ENCODE measurements at regions not wholly inside any gene's neighbourhood (a gene's known extent, or its start where the extent isn't known, plus 50 kb on each side); places are given as distances from the start of the nearest gene placed in this dataset.

DNA sequence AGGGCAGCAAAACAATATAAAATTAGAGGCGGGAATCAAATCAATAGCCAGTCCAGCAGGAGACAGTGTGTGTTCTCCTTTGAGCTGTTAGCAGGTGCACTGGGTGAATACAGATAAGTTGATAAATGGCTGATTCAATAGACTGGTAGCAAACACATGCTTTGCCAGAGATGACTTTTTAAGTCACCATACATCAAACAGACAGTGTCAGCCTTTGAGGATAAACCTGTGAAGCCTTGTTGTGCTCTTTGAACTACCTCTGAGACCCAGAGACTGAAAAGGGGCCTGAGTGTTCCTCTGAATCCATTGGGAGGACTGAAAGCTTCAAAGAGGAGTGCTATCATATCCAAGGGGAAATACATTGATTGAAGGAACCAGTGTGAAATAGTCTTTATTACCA is 301.9 kb downstream of the RASEF start (continued):
- TF ChIP-seq ELF1 (IDR thresholded peaks at IDR 0.05; ENCODE audit: borderline replicate concordance, low read depth) = no peak
- TF ChIP-seq, protein P1, sequence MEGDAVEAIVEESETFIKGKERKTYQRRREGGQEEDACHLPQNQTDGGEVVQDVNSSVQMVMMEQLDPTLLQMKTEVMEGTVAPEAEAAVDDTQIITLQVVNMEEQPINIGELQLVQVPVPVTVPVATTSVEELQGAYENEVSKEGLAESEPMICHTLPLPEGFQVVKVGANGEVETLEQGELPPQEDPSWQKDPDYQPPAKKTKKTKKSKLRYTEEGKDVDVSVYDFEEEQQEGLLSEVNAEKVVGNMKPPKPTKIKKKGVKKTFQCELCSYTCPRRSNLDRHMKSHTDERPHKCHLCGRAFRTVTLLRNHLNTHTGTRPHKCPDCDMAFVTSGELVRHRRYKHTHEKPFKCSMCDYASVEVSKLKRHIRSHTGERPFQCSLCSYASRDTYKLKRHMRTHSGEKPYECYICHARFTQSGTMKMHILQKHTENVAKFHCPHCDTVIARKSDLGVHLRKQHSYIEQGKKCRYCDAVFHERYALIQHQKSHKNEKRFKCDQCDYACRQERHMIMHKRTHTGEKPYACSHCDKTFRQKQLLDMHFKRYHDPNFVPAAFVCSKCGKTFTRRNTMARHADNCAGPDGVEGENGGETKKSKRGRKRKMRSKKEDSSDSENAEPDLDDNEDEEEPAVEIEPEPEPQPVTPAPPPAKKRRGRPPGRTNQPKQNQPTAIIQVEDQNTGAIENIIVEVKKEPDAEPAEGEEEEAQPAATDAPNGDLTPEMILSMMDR (IDR thresholded peaks at IDR 0.05 in 2 of 3, conservative IDR thresholded peaks at IDR 0.05 in 1 of 3; ENCODE audit: borderline replicate concordance in 1 of 3, insufficient read depth in 1 of 3, low read depth in 2 of 3, low read length in 2 of 3) = no peak

DNA sequence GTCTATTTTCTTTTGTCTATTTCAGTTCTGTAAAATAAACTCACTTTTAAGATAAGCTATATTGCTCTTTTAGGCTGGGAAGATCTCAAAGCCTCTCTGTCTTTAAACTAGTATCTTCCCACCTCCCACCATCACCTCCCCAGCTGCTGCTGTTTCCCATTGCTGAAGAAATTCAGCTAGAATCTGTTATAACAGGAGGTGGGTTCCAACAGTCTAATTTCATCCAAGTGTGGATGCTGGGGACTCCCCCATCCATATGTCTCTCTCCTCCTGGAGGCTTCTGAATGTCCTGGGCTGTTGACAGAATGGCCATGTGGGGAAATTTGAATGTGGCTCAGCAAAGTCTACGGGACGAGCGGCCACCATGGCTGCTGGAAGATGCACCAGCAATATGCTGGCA is 301.0 kb downstream of the RASEF start:
- no peak for ATAC-seq
- Histone ChIP-seq H3K27me3 (ENCODE audit: insufficient read depth, low read length) (no peaks in the 10 kb centered on the region), H3K79me2 (ENCODE audit: insufficient read depth, low read length) (no peaks in the 10 kb centered on the region), H3K4me3 (replicated peaks in 1 of 2; ENCODE audit: low read depth in 1 of 2, low read length in 2 of 2) (no peak overlapping the region), H2AFZ (ENCODE audit: low read depth, low read length, poor library complexity, severe bottlenecking) (no peak overlapping the region), H3K27ac (ENCODE audit: low read depth, low read length) (no peak overlapping the region), H3K9me3 (ENCODE audit: control insufficient read depth in 1 of 2, insufficient read depth in 1 of 2, low read depth in 1 of 2, low read length in 2 of 2) (no peaks in the 10 kb centered on the region), H3K36me3 (ENCODE audit: control insufficient read depth in 1 of 2, insufficient read depth in 2 of 2, low read length in 2 of 2) (no peaks in the 10 kb centered on the region), H4K20me1 (ENCODE audit: insufficient read depth) (no peaks in the 10 kb centered on the region), H3K4me1 (ENCODE audit: control insufficient read depth in 1 of 2, insufficient read depth in 2 of 2, low read length in 2 of 2) (no peaks in the 10 kb centered on the region), H3K9ac (ENCODE audit: low read length) (no peak overlapping the region), H3K9me2 (ENCODE audit: insufficient read depth) (no peaks in the 10 kb centered on the region), H3K4me2 (ENCODE audit: low read length) (no peak overlapping the region)
- intact Hi-C loops (cut with micrococcal nuclease) = no loop called here
- no peak for TF ChIP-seq POLR2AphosphoS5 (IDR thresholded peaks at IDR 0.05; ENCODE audit: low read depth, low read length)
- TF ChIP-seq POLR2A (IDR thresholded peaks at IDR 0.05; ENCODE audit: borderline replicate concordance, extremely low read depth, insufficient read depth, insufficient read length) = no peak
- no peak for TF ChIP-seq EZH2phosphoT487 (IDR thresholded peaks at IDR 0.05; ENCODE audit: borderline replicate concordance)
- no peak for DNase-seq (ENCODE audit: low read depth, low spot score)
- POLR2A ChIA-PET = no interaction called here
- no TSS peak for BruUV-seq (replicated peaks)
- CTCF ChIA-PET = no interaction called here
- RAD21 ChIA-PET (ENCODE audit: low non-redundant PET in 1 of 2, low total read pairs in 2 of 2, uncharacterized antibody in 2 of 2, unreplicated experiment in 2 of 2) = no interaction called here

DNA sequence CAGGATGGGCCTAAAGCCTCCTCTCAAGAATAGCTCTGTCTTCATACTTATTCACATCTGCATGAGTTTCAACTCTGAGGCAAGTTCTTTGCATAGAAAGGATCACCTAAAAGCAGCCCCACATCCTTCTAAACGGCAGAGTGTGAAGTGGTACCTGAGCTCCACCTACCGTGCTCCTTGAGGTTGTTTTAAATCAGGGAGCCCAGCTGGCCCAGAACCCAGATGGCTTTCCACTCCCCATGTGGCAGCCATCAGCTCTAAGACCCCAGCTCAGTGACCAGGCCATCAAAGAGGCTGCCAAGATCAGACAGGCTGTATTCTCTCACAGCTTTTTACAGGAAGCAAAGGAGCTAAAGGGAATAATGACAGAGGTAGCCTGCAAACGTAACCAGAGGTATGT is 299.3 kb downstream of the RASEF start:
- TF ChIP-seq POLR2A (IDR thresholded peaks at IDR 0.05; ENCODE audit: borderline replicate concordance, extremely low read depth, insufficient read depth, insufficient read length) = no peak
- ATAC-seq (no peak), DNase-seq (ENCODE audit: low read depth, low spot score) (no peak)
- Histone ChIP-seq H3K9ac (ENCODE audit: low read length) (no peak overlapping the region), H3K4me2 (ENCODE audit: low read length) (no peak overlapping the region), H3K4me1 (ENCODE audit: control insufficient read depth in 1 of 2, insufficient read depth in 2 of 2, low read length in 2 of 2) (no peaks in the 10 kb centered on the region), H3K79me2 (ENCODE audit: insufficient read depth, low read length) (no peaks in the 10 kb centered on the region), H3K9me2 (ENCODE audit: insufficient read depth) (no peaks in the 10 kb centered on the region), H4K20me1 (ENCODE audit: insufficient read depth) (no peaks in the 10 kb centered on the region), H2AFZ (ENCODE audit: low read depth, low read length, poor library complexity, severe bottlenecking) (no peak overlapping the region), H3K9me3 (ENCODE audit: control insufficient read depth in 1 of 2, insufficient read depth in 1 of 2, low read depth in 1 of 2, low read length in 2 of 2) (no peaks in the 10 kb centered on the region), H3K4me3 (replicated peaks in 1 of 2; ENCODE audit: low read depth in 1 of 2, low read length in 2 of 2) (no peak overlapping the region), H3K27ac (ENCODE audit: low read depth, low read length) (no peak overlapping the region), H3K27me3 (ENCODE audit: insufficient read depth, low read length) (no peaks in the 10 kb centered on the region), H3K36me3 (ENCODE audit: control insufficient read depth in 1 of 2, insufficient read depth in 2 of 2, low read length in 2 of 2) (no peaks in the 10 kb centered on the region)
- ChIA-PET POLR2A (no interaction called here), RAD21 (ENCODE audit: low non-redundant PET in 1 of 2, low total read pairs in 2 of 2, uncharacterized antibody in 2 of 2, unreplicated experiment in 2 of 2) (no interaction called here), CTCF (no interaction called here)
- intact Hi-C loops (cut with micrococcal nuclease) = no loop called here
- no TSS peak for BruUV-seq (replicated peaks)
